HUES48 (cell line): ENCODE measurements at regions not wholly inside any gene's neighbourhood (a gene's known extent, or its start where the extent isn't known, plus 50 kb on each side); places are given as distances from the start of the nearest gene placed in this dataset.
A peak's percentile ranks its signal among the peaks of the same experiment; 100 is the strongest.
"Not testable (repeated sequence)": the region's sequence is repeated elsewhere in the genome, so short reads cannot be mapped to it uniquely, and the experiment has no call there.

ENCODE experiments used
- H3K27ac ChIP-seq: one replicate; pipeline ENCODE4 v1.7.0; 2013; ENCODE audit warnings: low read depth, low read length, inconsistent platforms
- H3K27me3 ChIP-seq: 2 replicates; pipeline ENCODE4 v1.6.1; 2013; ENCODE audit warnings: mild to moderate bottlenecking, low read length; ENCODE audit not compliant: control insufficient read depth, insufficient read depth
- H3K36me3 ChIP-seq: 2 replicates; pipeline ENCODE4 v1.6.1; 2013; ENCODE audit warnings: low read length; ENCODE audit not compliant: control insufficient read depth, insufficient read depth
- H3K4me1 ChIP-seq: 2 replicates; pipeline ENCODE4 v1.6.1; 2013; ENCODE audit warnings: mild to moderate bottlenecking, low read length; ENCODE audit not compliant: control insufficient read depth, insufficient read depth
- H3K4me3 ChIP-seq: 2 replicates; pipeline ENCODE4 v1.5.1; 2013; ENCODE audit warnings: mild to moderate bottlenecking, low read depth, low read length
- H3K9ac ChIP-seq: 2 replicates; pipeline ENCODE4 v1.6.1; 2013; ENCODE audit warnings: mild to moderate bottlenecking, low read depth, low read length, moderate library complexity
- H3K9me3 ChIP-seq: 2 replicates; pipeline ENCODE4 v1.6.1; 2013; ENCODE audit warnings: low read length; ENCODE audit not compliant: control insufficient read depth, insufficient read depth

GRCh38 chr3:86887876-86888275 is 103.1 kb downstream of the VGLL3 start:
- H3K27me3 ChIP-seq: no peaks in the 10 kb centered on the region
- no peak overlapping the region for H3K9ac ChIP-seq
- no peaks in the 10 kb centered on the region for H3K36me3 ChIP-seq
- H3K9me3 ChIP-seq: no peaks in the 10 kb centered on the region
- H3K27ac ChIP-seq: no peak overlapping the region
- H3K4me1 ChIP-seq: peaks cover 44% of the 10 kb centered on the region
- no peak overlapping the region for H3K4me3 ChIP-seq

- H3K9me3 ChIP-seq: no peaks in the 10 kb centered on the region
- H3K9ac ChIP-seq: no peak overlapping the region
- H3K27me3 ChIP-seq: no peaks in the 10 kb centered on the region
- no peak overlapping the region for H3K4me3 ChIP-seq
- no peak overlapping the region for H3K27ac ChIP-seq
- no peaks in the 10 kb centered on the region for H3K36me3 ChIP-seq
- H3K4me1 ChIP-seq: peaks cover 23% of the 10 kb centered on the region
Measured at GRCh38 chr3:86880066-86880465, 110.9 kb downstream of the VGLL3 start.

- peaks cover 16% of the 10 kb centered on the region for H3K4me1 ChIP-seq
- H3K36me3 ChIP-seq, H3K9ac ChIP-seq, H3K27me3 ChIP-seq, H3K9me3 ChIP-seq: not testable (repeated sequence)
- H3K27ac ChIP-seq: peak overlapping the region; percentile 75
- peak overlapping the region; percentile 30; the same call in 1 of the 2 replicates for H3K4me3 ChIP-seq
Measured at GRCh38 chr3:86876504-86877181, 114.3 kb downstream of the VGLL3 start.

- not testable (repeated sequence) for H3K9me3 ChIP-seq, H3K36me3 ChIP-seq, H3K27ac ChIP-seq, H3K27me3 ChIP-seq, H3K9ac ChIP-seq, H3K4me3 ChIP-seq
- H3K4me1 ChIP-seq: peaks cover 16% of the 10 kb centered on the region
Measured at GRCh38 chr3:86874790-86875189, 116.2 kb downstream of the VGLL3 start.

DNA sequence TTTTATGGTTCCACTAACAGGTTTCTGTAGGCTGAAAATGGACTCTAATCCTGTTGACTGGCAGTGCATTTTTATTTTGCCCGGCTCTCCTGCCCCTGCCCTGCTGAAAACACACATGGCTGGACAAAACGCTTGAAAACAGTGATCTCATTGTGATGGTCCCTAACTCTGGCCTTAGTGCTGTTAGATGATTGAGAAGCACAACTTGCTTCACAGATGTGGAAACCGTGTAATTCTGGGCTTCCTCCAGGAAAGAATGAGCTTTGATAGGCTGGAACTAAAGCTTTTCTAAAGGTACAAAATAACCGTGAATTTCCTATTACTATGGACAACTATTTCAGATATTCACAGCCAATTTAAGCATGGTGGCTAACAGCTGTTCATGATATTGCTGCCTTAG is 121.4 kb downstream of the VGLL3 start:
- Histone ChIP-seq H3K36me3 (no peaks in the 10 kb centered on the region), H3K9me3 (no peaks in the 10 kb centered on the region; the same call in 1 of the 2 replicates), H3K4me3 (no peak overlapping the region), H3K27ac (no peak overlapping the region), H3K4me1 (no peaks in the 10 kb centered on the region), H3K9ac (no peak overlapping the region), H3K27me3 (no peaks in the 10 kb centered on the region)

DNA sequence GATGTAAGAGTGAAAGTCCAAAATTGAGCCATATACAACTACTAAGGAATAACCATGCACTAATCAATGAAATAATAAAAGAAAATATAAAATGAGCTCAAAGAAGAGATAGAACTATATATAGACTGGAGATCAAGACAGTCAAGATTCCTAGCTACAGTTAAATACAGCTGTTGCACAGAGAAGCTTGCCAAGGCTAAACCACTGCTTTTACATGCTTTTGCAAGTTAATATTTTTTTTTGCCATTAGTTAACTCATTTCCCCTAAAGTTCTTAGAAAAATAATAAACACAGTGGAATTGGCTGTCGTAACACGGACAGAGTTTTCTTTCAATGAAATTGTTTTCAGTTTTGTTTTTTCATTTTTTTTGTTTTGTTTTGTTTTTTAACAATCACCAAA is 123.0 kb downstream of the VGLL3 start:
- Histone ChIP-seq H3K27me3 (no peaks in the 10 kb centered on the region), H3K36me3 (no peaks in the 10 kb centered on the region), H3K4me1 (no peaks in the 10 kb centered on the region), H3K9me3 (peaks cover 6% of the 10 kb centered on the region), H3K9ac (no peak overlapping the region), H3K4me3 (no peak overlapping the region), H3K27ac (no peak overlapping the region)

DNA sequence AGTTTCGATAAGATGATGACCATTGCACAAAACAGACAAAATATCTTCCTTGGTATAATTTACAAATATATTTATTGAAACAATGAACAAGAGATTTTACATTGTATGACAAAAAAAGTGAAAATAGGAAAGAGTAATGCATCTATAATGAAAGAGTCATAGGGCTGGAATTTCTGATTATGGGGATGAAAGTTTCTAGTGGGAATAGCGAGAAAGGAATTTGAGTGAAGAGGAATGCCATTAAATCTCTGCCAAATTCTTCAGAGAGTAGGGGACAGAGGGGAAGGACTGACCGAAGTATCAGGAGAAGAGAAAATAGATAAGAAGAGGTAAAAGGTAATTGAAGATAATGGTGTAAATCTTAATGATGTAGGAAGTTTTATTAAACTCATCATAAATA is 125.4 kb downstream of the VGLL3 start:
- no peak overlapping the region for H3K9ac ChIP-seq
- H3K27me3 ChIP-seq: no peaks in the 10 kb centered on the region
- H3K27ac ChIP-seq: no peak overlapping the region
- peaks cover 9% of the 10 kb centered on the region for H3K9me3 ChIP-seq
- H3K4me3 ChIP-seq: no peak overlapping the region
- no peaks in the 10 kb centered on the region for H3K4me1 ChIP-seq
- H3K36me3 ChIP-seq: no peaks in the 10 kb centered on the region

GRCh38 chr3:86856711-86857110 is 134.2 kb downstream of the VGLL3 start:
- Histone ChIP-seq H3K27me3 (no peaks in the 10 kb centered on the region), H3K4me3 (no peak overlapping the region), H3K9me3 (no peaks in the 10 kb centered on the region), H3K9ac (no peak overlapping the region), H3K4me1 (no peaks in the 10 kb centered on the region; the same call in 1 of the 2 replicates), H3K27ac (no peak overlapping the region), H3K36me3 (no peaks in the 10 kb centered on the region)

GRCh38 chr3:86849991-86850390 is 141.0 kb downstream of the VGLL3 start:
- Histone ChIP-seq H3K27me3 (no peaks in the 10 kb centered on the region), H3K9ac (no peak overlapping the region), H3K36me3 (no peaks in the 10 kb centered on the region), H3K27ac (no peak overlapping the region), H3K9me3 (no peaks in the 10 kb centered on the region), H3K4me3 (no peak overlapping the region), H3K4me1 (peaks cover 6% of the 10 kb centered on the region; the same call in 1 of the 2 replicates)

GRCh38 chr3:86845726-86846125 is 145.2 kb downstream of the VGLL3 start:
- no peaks in the 10 kb centered on the region for H3K9me3 ChIP-seq
- H3K9ac ChIP-seq: no peak overlapping the region
- peaks cover 6% of the 10 kb centered on the region; the same call in 1 of the 2 replicates for H3K4me1 ChIP-seq
- no peaks in the 10 kb centered on the region for H3K27me3 ChIP-seq
- no peak overlapping the region for H3K27ac ChIP-seq
- no peak overlapping the region for H3K4me3 ChIP-seq
- H3K36me3 ChIP-seq: no peaks in the 10 kb centered on the region

- Histone ChIP-seq H3K9me3 (no peaks in the 10 kb centered on the region), H3K27ac (no peak overlapping the region), H3K27me3 (no peaks in the 10 kb centered on the region), H3K4me1 (no peaks in the 10 kb centered on the region), H3K4me3 (no peak overlapping the region), H3K9ac (no peak overlapping the region), H3K36me3 (no peaks in the 10 kb centered on the region)
Measured at GRCh38 chr3:86838927-86839326, 152.0 kb downstream of the VGLL3 start.
